ENCODE measurements at regions not wholly inside any gene's neighbourhood (a gene's known extent, or its start where the extent isn't known, plus 50 kb on each side); places are given as distances from the start of the nearest gene placed in this dataset.

GRCh38 chr7:115417662-115418061 lies 495.8 kb downstream of the MDFIC start:
- H3K4me3 ChIP-seq (ENCODE audit: insufficient read depth in 1 of 2, low read depth in 1 of 2, low read length in 2 of 2): no peak overlapping the region
- no peaks in the 10 kb centered on the region for H3K9me3 ChIP-seq (ENCODE audit: control insufficient read depth, low read length)
- H3K14ac ChIP-seq (ENCODE audit: low read length in 2 of 2): no peak overlapping the region
- no peaks in the 10 kb centered on the region for H3K79me1 ChIP-seq (replicated peaks; ENCODE audit: low read length, poor library complexity, severe bottlenecking)
- H2BK12ac ChIP-seq (ENCODE audit: low read length in 2 of 2): no peak overlapping the region
- no peak for DNase-seq
- H2BK5ac ChIP-seq (ENCODE audit: low read depth, low read length, poor library complexity, severe bottlenecking): no peak overlapping the region
- H3K27me3 ChIP-seq (ENCODE audit: control insufficient read depth in 1 of 2, insufficient read depth in 1 of 2, low read length in 2 of 2): no peaks in the 10 kb centered on the region
- H3K9ac ChIP-seq (ENCODE audit: low read length): no peak overlapping the region
- H3K36me3 ChIP-seq (ENCODE audit: control insufficient read depth in 1 of 2, insufficient read depth in 2 of 2, low read depth in 1 of 2, low read length in 2 of 2): no peaks in the 10 kb centered on the region
- no peak overlapping the region for H3K18ac ChIP-seq (ENCODE audit: low read depth in 1 of 2, low read length in 2 of 2)
- no peak overlapping the region for H3K27ac ChIP-seq (ENCODE audit: low read length, poor library complexity, severe bottlenecking)
- H3K4ac ChIP-seq (ENCODE audit: low read depth in 1 of 2, low read length in 2 of 2): no peak overlapping the region
- no peak overlapping the region for H2AK5ac ChIP-seq (ENCODE audit: low read length, severe bottlenecking)
- H3K4me2 ChIP-seq (ENCODE audit: low read length, poor library complexity, severe bottlenecking): no peak overlapping the region
- no peak overlapping the region for H2AFZ ChIP-seq (ENCODE audit: low read depth, low read length)
- H3K23ac ChIP-seq (ENCODE audit: low read length in 2 of 2): no peak overlapping the region
- H2BK15ac ChIP-seq (ENCODE audit: low read depth, poor library complexity, severe bottlenecking): no peak overlapping the region
- no peak overlapping the region for H2BK120ac ChIP-seq (ENCODE audit: low read depth, low read length)
- 64% methylated on average over 4 of the region's 4 CpGs for WGBS
- H4K91ac ChIP-seq (ENCODE audit: low read length): no peak overlapping the region
- H4K8ac ChIP-seq (ENCODE audit: low read length): no peak overlapping the region
- H3K4me1 ChIP-seq (ENCODE audit: control insufficient read depth, insufficient read depth, low read depth, low read length): no peaks in the 10 kb centered on the region

DNA sequence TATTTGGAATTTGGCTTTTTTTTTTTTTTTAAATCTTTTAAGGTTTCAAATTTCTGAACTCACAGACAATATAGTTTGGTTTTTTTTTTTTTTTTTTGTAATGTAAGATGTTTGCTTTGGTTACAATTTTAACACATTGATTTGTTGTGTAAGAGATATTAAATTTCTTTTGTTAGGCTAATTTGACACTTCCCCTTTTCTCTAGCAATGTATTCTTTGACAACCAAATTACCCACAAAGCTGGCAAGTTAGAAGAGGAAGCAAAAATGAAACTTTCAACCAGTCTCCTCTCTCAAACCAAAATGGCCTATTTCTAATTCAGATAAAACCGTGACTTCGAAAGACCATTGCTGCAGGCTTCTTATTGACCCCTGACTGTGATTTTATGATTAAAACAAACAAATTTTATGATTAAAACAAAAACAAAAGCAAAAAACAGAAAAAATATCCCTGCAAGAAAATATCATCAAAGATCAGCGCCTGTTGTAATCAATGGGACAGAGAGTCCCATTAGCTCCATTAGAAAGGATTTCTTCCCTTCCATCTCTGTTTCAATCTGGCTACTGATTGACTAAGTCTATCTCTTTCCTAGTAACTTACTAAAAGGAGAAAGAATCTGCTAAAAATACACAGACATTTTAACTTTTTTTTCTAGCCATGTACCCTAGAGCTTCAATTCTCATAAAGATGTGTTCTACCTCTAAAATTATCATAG lies 489.2 kb downstream of the MDFIC start:
- H2BK15ac ChIP-seq (ENCODE audit: low read depth, poor library complexity, severe bottlenecking): no peak overlapping the region
- H3K4me3 ChIP-seq (ENCODE audit: insufficient read depth in 1 of 2, low read depth in 1 of 2, low read length in 2 of 2): no peak overlapping the region
- H2BK5ac ChIP-seq (ENCODE audit: low read depth, low read length, poor library complexity, severe bottlenecking): no peak overlapping the region

GRCh38 chr7:115410434-115410820 lies 488.5 kb downstream of the MDFIC start:
- no peak for DNase-seq
- Histone ChIP-seq H3K4ac (ENCODE audit: low read depth in 1 of 2, low read length in 2 of 2) (no peak overlapping the region), H3K4me1 (ENCODE audit: control insufficient read depth, insufficient read depth, low read depth, low read length) (no peaks in the 10 kb centered on the region), H3K27me3 (ENCODE audit: control insufficient read depth in 1 of 2, insufficient read depth in 1 of 2, low read length in 2 of 2) (no peaks in the 10 kb centered on the region), H3K9me3 (ENCODE audit: control insufficient read depth, low read length) (no peaks in the 10 kb centered on the region), H3K4me2 (ENCODE audit: low read length, poor library complexity, severe bottlenecking) (no peak overlapping the region), H4K91ac (ENCODE audit: low read length) (no peak overlapping the region), H3K14ac (ENCODE audit: low read length in 2 of 2) (no peak overlapping the region), H3K27ac (ENCODE audit: low read length, poor library complexity, severe bottlenecking) (no peak overlapping the region), H2BK5ac (ENCODE audit: low read depth, low read length, poor library complexity, severe bottlenecking) (no peak overlapping the region), H3K36me3 (ENCODE audit: control insufficient read depth in 1 of 2, insufficient read depth in 2 of 2, low read depth in 1 of 2, low read length in 2 of 2) (no peaks in the 10 kb centered on the region), H3K9ac (ENCODE audit: low read length) (no peak overlapping the region), H2BK12ac (ENCODE audit: low read length in 2 of 2) (no peak overlapping the region), H3K79me1 (replicated peaks; ENCODE audit: low read length, poor library complexity, severe bottlenecking) (no peaks in the 10 kb centered on the region), H2BK15ac (ENCODE audit: low read depth, poor library complexity, severe bottlenecking) (no peak overlapping the region), H2BK120ac (ENCODE audit: low read depth, low read length) (no peak overlapping the region), H3K4me3 (ENCODE audit: insufficient read depth in 1 of 2, low read depth in 1 of 2, low read length in 2 of 2) (no peak overlapping the region), H2AK5ac (ENCODE audit: low read length, severe bottlenecking) (no peak overlapping the region), H3K23ac (ENCODE audit: low read length in 2 of 2) (no peak overlapping the region), H2AFZ (ENCODE audit: low read depth, low read length) (no peak overlapping the region), H4K8ac (ENCODE audit: low read length) (no peak overlapping the region), H3K18ac (ENCODE audit: low read depth in 1 of 2, low read length in 2 of 2) (no peak overlapping the region)
- 82% methylated on average over 4 of the region's 4 CpGs for WGBS

More for the DNA sequence above, 489.2 kb downstream of the MDFIC start:
- no peak overlapping the region for H2BK12ac ChIP-seq (ENCODE audit: low read length in 2 of 2)
- H3K27ac ChIP-seq (ENCODE audit: low read length, poor library complexity, severe bottlenecking): no peak overlapping the region
- H3K9me3 ChIP-seq (ENCODE audit: control insufficient read depth, low read length): no peaks in the 10 kb centered on the region
- H3K79me1 ChIP-seq (replicated peaks; ENCODE audit: low read length, poor library complexity, severe bottlenecking): no peaks in the 10 kb centered on the region
- 90% methylated on average over 3 of the region's 3 CpGs for WGBS
- H3K4ac ChIP-seq (ENCODE audit: low read depth in 1 of 2, low read length in 2 of 2): no peak overlapping the region
- H3K18ac ChIP-seq (ENCODE audit: low read depth in 1 of 2, low read length in 2 of 2): no peak overlapping the region
- H4K8ac ChIP-seq (ENCODE audit: low read length): no peak overlapping the region
- H2BK120ac ChIP-seq (ENCODE audit: low read depth, low read length): no peak overlapping the region
- no peak overlapping the region for H3K23ac ChIP-seq (ENCODE audit: low read length in 2 of 2)
- H2AK5ac ChIP-seq (ENCODE audit: low read length, severe bottlenecking): no peak overlapping the region
- no peak overlapping the region for H4K91ac ChIP-seq (ENCODE audit: low read length)
- H3K14ac ChIP-seq (ENCODE audit: low read length in 2 of 2): no peak overlapping the region
- H3K9ac ChIP-seq (ENCODE audit: low read length): no peak overlapping the region
- no peak overlapping the region for H2AFZ ChIP-seq (ENCODE audit: low read depth, low read length)
- H3K4me1 ChIP-seq (ENCODE audit: control insufficient read depth, insufficient read depth, low read depth, low read length): no peaks in the 10 kb centered on the region
- H3K27me3 ChIP-seq (ENCODE audit: control insufficient read depth in 1 of 2, insufficient read depth in 1 of 2, low read length in 2 of 2): no peaks in the 10 kb centered on the region
- no peak overlapping the region for H3K4me2 ChIP-seq (ENCODE audit: low read length, poor library complexity, severe bottlenecking)
- H3K36me3 ChIP-seq (ENCODE audit: control insufficient read depth in 1 of 2, insufficient read depth in 2 of 2, low read depth in 1 of 2, low read length in 2 of 2): no peaks in the 10 kb centered on the region
- no peak for DNase-seq

DNA sequence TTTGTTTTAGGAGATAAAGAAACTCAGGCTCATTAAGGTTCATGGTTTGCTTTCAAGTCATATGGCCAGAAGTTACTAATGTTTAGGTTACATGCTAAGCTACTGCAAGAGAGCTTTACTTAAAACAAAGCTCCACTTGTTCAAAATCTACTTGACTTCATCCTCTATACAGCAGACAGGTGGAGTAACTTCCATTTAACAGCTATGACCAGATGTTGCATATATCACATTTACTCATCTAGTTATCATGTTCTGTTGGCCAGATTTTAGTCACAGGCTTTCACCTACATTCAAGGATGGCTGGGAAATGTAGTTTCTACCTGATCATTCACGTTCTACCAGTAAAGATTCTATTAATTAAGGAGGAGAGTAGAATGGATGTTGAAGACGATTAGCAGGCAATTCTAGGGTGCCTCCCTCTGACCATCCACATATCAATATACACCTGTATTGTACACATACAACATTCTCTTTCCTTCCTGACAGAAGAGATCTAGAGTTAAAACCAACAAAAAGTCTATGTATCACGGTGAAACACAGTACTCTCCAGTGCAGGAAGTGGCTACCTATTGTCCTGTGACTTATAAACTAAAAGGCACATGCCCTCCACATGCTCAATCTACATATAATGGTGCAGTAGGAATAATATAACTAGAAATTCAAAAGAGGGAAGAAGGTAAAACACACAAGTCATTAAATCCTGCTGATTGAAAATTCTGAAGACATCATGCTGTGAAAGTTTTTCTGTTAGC lies 488.0 kb downstream of the MDFIC start:
- Histone ChIP-seq H2AK5ac (ENCODE audit: low read length, severe bottlenecking) (no peak overlapping the region), H3K9ac (ENCODE audit: low read length) (no peak overlapping the region), H3K4me2 (ENCODE audit: low read length, poor library complexity, severe bottlenecking) (no peak overlapping the region), H3K14ac (ENCODE audit: low read length in 2 of 2) (no peak overlapping the region), H3K79me1 (replicated peaks; ENCODE audit: low read length, poor library complexity, severe bottlenecking) (no peaks in the 10 kb centered on the region), H3K4ac (ENCODE audit: low read depth in 1 of 2, low read length in 2 of 2) (no peak overlapping the region), H2BK15ac (ENCODE audit: low read depth, poor library complexity, severe bottlenecking) (no peak overlapping the region), H3K27ac (ENCODE audit: low read length, poor library complexity, severe bottlenecking) (no peak overlapping the region), H2BK5ac (ENCODE audit: low read depth, low read length, poor library complexity, severe bottlenecking) (no peak overlapping the region), H3K4me3 (ENCODE audit: insufficient read depth in 1 of 2, low read depth in 1 of 2, low read length in 2 of 2) (no peak overlapping the region), H3K27me3 (ENCODE audit: control insufficient read depth in 1 of 2, insufficient read depth in 1 of 2, low read length in 2 of 2) (no peaks in the 10 kb centered on the region), H4K91ac (ENCODE audit: low read length) (no peak overlapping the region), H2AFZ (ENCODE audit: low read depth, low read length) (no peak overlapping the region), H4K8ac (ENCODE audit: low read length) (no peak overlapping the region), H3K36me3 (ENCODE audit: control insufficient read depth in 1 of 2, insufficient read depth in 2 of 2, low read depth in 1 of 2, low read length in 2 of 2) (no peaks in the 10 kb centered on the region), H3K23ac (ENCODE audit: low read length in 2 of 2) (no peak overlapping the region), H3K18ac (ENCODE audit: low read depth in 1 of 2, low read length in 2 of 2) (no peak overlapping the region), H3K4me1 (ENCODE audit: control insufficient read depth, insufficient read depth, low read depth, low read length) (no peaks in the 10 kb centered on the region), H2BK120ac (ENCODE audit: low read depth, low read length) (no peak overlapping the region), H3K9me3 (ENCODE audit: control insufficient read depth, low read length) (no peaks in the 10 kb centered on the region), H2BK12ac (ENCODE audit: low read length in 2 of 2) (no peak overlapping the region)
- WGBS: 79% methylated on average over 2 of the region's 3 CpGs
- DNase-seq: no peak
